ENCODE measurements at regions not wholly inside any gene's neighbourhood (a gene's known extent, or its start where the extent isn't known, plus 50 kb on each side); places are given as distances from the start of the nearest gene placed in this dataset.

DNA sequence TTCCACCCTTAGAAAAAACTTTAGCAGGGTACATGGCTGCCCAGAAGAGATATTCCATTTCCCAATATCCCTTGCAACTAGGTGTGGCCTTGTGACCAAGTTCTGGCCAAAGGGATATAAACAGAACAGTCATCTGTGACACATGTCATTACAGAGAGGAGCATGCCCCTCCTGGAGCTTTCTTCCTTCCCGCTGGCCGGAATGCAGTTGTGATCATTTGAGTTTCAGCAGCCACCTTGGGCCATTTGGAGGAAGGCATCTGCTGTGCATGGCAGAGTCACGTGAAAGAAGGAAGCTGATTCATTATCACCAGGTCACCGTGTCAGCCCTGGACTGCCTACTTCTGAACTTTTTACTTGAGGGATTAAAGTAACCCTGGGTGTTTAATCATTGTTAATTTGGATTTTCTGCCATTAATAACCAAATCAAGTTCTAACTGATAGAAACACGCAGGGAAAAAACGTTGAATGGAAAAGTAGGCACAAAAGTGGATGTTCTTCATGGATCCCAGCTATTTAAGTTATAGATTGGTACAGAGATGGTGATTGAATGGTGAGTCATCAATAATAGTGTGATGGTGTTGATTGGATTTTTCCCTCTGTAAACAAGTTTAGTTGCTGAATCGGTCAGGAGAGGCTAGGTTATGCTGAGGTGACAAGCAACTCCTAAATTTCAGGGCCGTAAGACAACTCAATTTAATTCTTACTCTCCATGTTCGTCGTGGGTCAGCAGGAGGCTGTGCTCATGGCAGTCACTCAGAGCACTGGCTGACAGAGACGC is 80.7 kb upstream of the CCDC167 start:
- no peak for TF ChIP-seq CTCF (IDR thresholded peaks at IDR 0.05; ENCODE audit: unreplicated experiment in 3 of 3)
- no peaks in the 10 kb centered on the region for H3K9me3 Mint-ChIP-seq
- no peaks in the 10 kb centered on the region for H3K4me1 Mint-ChIP-seq
- no peak overlapping the region for H3K4me3 Mint-ChIP-seq
- H3K27me3 Mint-ChIP-seq (ENCODE audit: low read depth) = peaks cover 26% of the 10 kb centered on the region
- no peaks in the 10 kb centered on the region for H3K36me3 Mint-ChIP-seq (ENCODE audit: low read depth)
- H3K27ac Mint-ChIP-seq = no peak overlapping the region

DNA sequence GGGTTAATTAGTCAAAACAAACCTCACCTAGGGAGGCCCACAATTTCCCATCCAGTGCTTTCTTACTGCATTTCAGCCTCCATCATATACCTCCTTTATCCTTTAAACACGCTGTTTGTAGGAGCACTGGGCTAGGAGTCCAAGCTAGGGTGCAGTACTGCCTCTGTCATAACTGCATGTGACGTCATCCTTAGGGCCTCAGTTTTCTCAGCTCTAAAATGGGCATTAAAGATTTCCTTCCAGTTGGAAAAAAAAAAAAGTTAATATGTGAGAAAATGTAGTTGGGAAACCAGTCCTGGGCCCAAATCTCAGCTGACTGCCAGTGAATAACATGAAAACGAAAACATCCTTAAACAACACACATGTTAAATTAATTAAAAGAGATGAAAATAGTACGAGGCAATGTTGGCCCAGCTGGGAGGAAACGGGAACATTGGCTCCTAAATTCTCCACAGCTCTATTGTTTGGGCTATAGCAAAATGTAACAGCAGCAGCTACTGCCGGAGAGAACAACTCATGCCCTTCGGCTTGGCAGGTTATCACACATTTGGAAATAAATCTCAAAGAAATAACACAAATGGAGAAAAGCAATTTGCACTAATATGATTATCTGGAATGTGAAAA is 79.9 kb upstream of the CCDC167 start:
- Mint-ChIP-seq H3K9me3 (no peaks in the 10 kb centered on the region), H3K27ac (no peak overlapping the region), H3K27me3 (ENCODE audit: low read depth) (peaks cover 26% of the 10 kb centered on the region), H3K36me3 (ENCODE audit: low read depth) (no peaks in the 10 kb centered on the region), H3K4me1 (no peaks in the 10 kb centered on the region), H3K4me3 (no peak overlapping the region)
- TF ChIP-seq CTCF (IDR thresholded peaks at IDR 0.05; ENCODE audit: unreplicated experiment in 3 of 3) = no peak

DNA sequence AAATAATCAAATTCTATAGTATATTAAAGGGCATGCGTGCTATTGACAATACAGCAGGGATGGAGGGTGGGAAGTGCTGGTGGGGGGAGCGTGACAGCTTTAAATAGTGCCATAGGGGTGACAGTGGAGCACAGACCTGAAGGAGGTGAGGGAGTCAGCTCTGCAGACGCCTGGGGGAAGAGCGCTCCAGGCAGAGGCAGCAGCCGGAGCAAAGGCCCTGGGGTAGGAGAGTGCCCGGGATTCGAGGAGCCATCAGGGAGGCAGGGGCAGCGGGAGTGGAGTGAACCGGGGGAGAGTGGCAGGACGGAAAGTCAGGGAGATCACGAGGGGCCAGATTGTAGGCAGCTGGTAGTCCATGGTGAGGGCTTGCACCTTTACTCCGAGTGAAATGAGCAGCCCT is 78.4 kb upstream of the CCDC167 start:
- H3K27ac Mint-ChIP-seq = no peak overlapping the region
- no peak overlapping the region for H3K4me3 Mint-ChIP-seq
- H3K36me3 Mint-ChIP-seq (ENCODE audit: low read depth) = no peaks in the 10 kb centered on the region
- H3K4me1 Mint-ChIP-seq = no peaks in the 10 kb centered on the region
- peaks cover 20% of the 10 kb centered on the region for H3K27me3 Mint-ChIP-seq (ENCODE audit: low read depth)
- H3K9me3 Mint-ChIP-seq = no peaks in the 10 kb centered on the region
- TF ChIP-seq CTCF (IDR thresholded peaks at IDR 0.05; ENCODE audit: unreplicated experiment in 3 of 3) = no peak

DNA sequence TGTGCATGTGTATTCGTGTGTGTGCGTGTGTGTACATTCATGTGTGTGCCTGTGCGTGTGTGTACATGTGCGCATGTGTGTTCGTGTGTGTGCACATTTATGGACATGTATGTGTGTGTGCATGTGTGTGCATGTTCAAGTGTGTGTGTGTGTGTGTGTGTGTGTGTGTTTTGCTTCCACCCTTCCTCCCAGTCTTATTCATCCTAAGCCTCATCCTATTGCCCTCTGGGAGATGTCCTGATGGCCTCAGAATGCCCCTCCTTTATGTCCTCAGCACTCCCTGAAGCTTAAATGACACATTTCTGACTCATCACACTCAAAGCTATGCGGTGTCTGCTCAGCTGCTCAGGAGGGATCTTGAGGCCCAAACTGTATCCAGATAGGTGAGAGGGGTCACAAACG is 76.6 kb upstream of the CCDC167 start:
- no peaks in the 10 kb centered on the region for H3K4me1 Mint-ChIP-seq
- no peak for TF ChIP-seq CTCF (IDR thresholded peaks at IDR 0.05; ENCODE audit: unreplicated experiment in 3 of 3)
- no peaks in the 10 kb centered on the region for H3K36me3 Mint-ChIP-seq (ENCODE audit: low read depth)
- no peak overlapping the region for H3K4me3 Mint-ChIP-seq
- no peak overlapping the region for H3K27ac Mint-ChIP-seq
- H3K9me3 Mint-ChIP-seq = no peaks in the 10 kb centered on the region
- peaks cover 26% of the 10 kb centered on the region for H3K27me3 Mint-ChIP-seq (ENCODE audit: low read depth)

GRCh38 chr6:37575221-37575620 is 75.5 kb upstream of the CCDC167 start:
- no peak for TF ChIP-seq CTCF (IDR thresholded peaks at IDR 0.05; ENCODE audit: unreplicated experiment in 3 of 3)
- H3K27ac Mint-ChIP-seq = no peak overlapping the region
- peaks cover 36% of the 10 kb centered on the region for H3K27me3 Mint-ChIP-seq (ENCODE audit: low read depth)
- no peaks in the 10 kb centered on the region for H3K9me3 Mint-ChIP-seq
- H3K4me1 Mint-ChIP-seq = peaks cover 5% of the 10 kb centered on the region
- no peak overlapping the region for H3K4me3 Mint-ChIP-seq
- no peaks in the 10 kb centered on the region for H3K36me3 Mint-ChIP-seq (ENCODE audit: low read depth)

DNA sequence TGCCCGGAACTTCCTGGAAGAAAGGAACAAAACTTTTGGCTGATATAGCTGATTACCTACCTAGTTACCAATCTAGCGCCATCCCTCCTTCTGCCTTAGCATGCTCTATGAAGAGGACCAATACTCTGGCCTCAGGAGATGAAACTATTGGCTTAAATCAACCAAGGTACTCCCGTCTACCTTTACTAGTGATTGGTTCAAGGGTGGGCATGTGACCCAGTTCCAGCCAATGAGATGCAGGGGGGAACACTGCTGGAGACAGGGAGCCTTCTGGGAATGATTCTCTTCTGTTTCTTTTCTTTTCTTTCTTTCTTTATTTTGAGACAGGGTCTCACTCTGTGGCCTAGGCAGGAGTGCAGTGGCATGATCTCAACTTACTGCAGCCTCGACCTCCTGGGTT is 72.6 kb upstream of the CCDC167 start:
- Mint-ChIP-seq H3K4me3 (no peak overlapping the region), H3K27me3 (ENCODE audit: low read depth) (peaks cover 45% of the 10 kb centered on the region), H3K4me1 (peaks cover 8% of the 10 kb centered on the region), H3K27ac (no peak overlapping the region), H3K9me3 (no peaks in the 10 kb centered on the region), H3K36me3 (ENCODE audit: low read depth) (no peaks in the 10 kb centered on the region)
- TF ChIP-seq CTCF (IDR thresholded peaks at IDR 0.05; ENCODE audit: unreplicated experiment in 3 of 3) = no peak

Measured in nephron (organoid).